SK-N-SH (cell line): ENCODE measurements at regions not wholly inside any gene's neighbourhood (a gene's known extent, or its start where the extent isn't known, plus 50 kb on each side); places are given as distances from the start of the nearest gene placed in this dataset.

Source experiments
- CTCF ChIA-PET: fragments of 300-600, 350-600 bp; formaldehyde crosslinking; extraction: SDS; loops from one replicate; lab custom pipeline; 2021; lab: Yijun Ruan, JAX
- POLR2A ChIA-PET: fragments of 350-600 bp; sonication (Branson Sonifier 250); formaldehyde crosslinking; extraction: SDS; loops from one replicate; lab custom pipeline; 2020; ENCODE audit warnings: antibody characterized with exemption, inconsistent platforms; lab: Yijun Ruan, JAX
- DNase-seq: peaks from one replicate; pipeline ENCODE4 v3.0.0; 2012
- H2AFZ ChIP-seq: fragments of 200-600 bp; sonication (generic); 2 replicates; pipeline ENCODE4 v1.8.1; 2016; ENCODE audit warnings: antibody characterized with exemption, mild to moderate bottlenecking, low read depth
- H3F3A ChIP-seq: fragments of 200-600 bp; sonication (generic); replicated peaks from 2 replicates; pipeline ENCODE3; 2016; ENCODE audit warnings: antibody characterized with exemption, mild to moderate bottlenecking; ENCODE audit not compliant: insufficient read depth
- H3K27ac ChIP-seq, 2 experiments: fragments of 200-500 bp in 1 of 2; fragments of 200-600 bp in 1 of 2; sonication (Bioruptor generic) in 1 of 2; sonication (generic), shearing (Covaris generic) in 1 of 2; 2 replicates each; pipeline versions ENCODE4 v1.5.1 to v1.6.1; 2014 to 2016; ENCODE audit warnings: low read depth in 2 of 2, inconsistent platforms in 1 of 2, low read length in 1 of 2, mild to moderate bottlenecking in 1 of 2, mixed read lengths in 1 of 2
- H3K27me3 ChIP-seq: fragments of 200-600 bp; sonication (generic), shearing (Covaris generic); 2 replicates; pipeline ENCODE4 v1.6.1; 2016; ENCODE audit warnings: mixed run types; ENCODE audit not compliant: insufficient read depth
- H3K36me3 ChIP-seq, 2 experiments: fragments of 200-500 bp in 1 of 2; fragments of 200-600 bp in 1 of 2; sonication (Bioruptor generic) in 1 of 2; sonication (generic) in 1 of 2; replicated peaks in 1 of 2; 2 replicates each; pipeline versions ENCODE3 to v1.5.1; 2014 to 2016; ENCODE audit warnings: low read length in 1 of 2, mild to moderate bottlenecking in 1 of 2; ENCODE audit not compliant: insufficient read depth in 2 of 2, control insufficient read depth in 1 of 2
- H3K4me1 ChIP-seq, 2 experiments: fragments of 200-500 bp in 1 of 2; fragments of 200-600 bp in 1 of 2; sonication (Bioruptor generic) in 1 of 2; sonication (generic), shearing (Covaris generic) in 1 of 2; 2 replicates each; pipeline versions ENCODE4 v1.5.1 to v1.6.1; 2014 to 2016; ENCODE audit warnings: low read depth in 1 of 2, low read length in 1 of 2, mixed run types in 1 of 2; ENCODE audit not compliant: insufficient read depth in 2 of 2, control insufficient read depth in 1 of 2
- H3K4me2 ChIP-seq: fragments of 200-600 bp; sonication (generic), shearing (Covaris generic); 2 replicates; pipeline ENCODE4 v1.6.1; 2017; ENCODE audit warnings: mixed run types
- H3K4me3 ChIP-seq, 2 experiments: fragments of 200-500 bp in 1 of 2; fragments of 200-600 bp in 1 of 2; sonication (Bioruptor generic) in 1 of 2; sonication (generic), shearing (Covaris generic) in 1 of 2; 2 replicates each; pipeline versions ENCODE4 v1.5.1 to v1.8.1; 2014 to 2016; ENCODE audit warnings: low read depth in 2 of 2, inconsistent platforms in 1 of 2, low read length in 1 of 2, mild to moderate bottlenecking in 1 of 2, mixed read lengths in 1 of 2, moderate library complexity in 1 of 2
- H3K79me2 ChIP-seq: fragments of 200-600 bp; sonication (generic); 2 replicates; pipeline ENCODE4 v1.8.1; 2017; ENCODE audit warnings: mild to moderate bottlenecking; ENCODE audit not compliant: insufficient read depth
- H3K9ac ChIP-seq: fragments of 200-600 bp; sonication (generic); 2 replicates; pipeline ENCODE4 v1.6.1; 2017; ENCODE audit warnings: mixed run types
- H3K9me2 ChIP-seq: fragments of 200-600 bp; sonication (generic); 2 replicates; pipeline ENCODE4 v1.6.1; 2017; ENCODE audit warnings: mixed run types
- H3K9me3 ChIP-seq: fragments of 200-600 bp; sonication (generic); 2 replicates; pipeline ENCODE4 v1.6.1; 2017; ENCODE audit warnings: mixed run types, mild to moderate bottlenecking, moderate library complexity
- H4K20me1 ChIP-seq: fragments of 200-600 bp; sonication (generic); 2 replicates; pipeline ENCODE4 v1.6.1; 2017; ENCODE audit warnings: mild to moderate bottlenecking, mixed run types; ENCODE audit not compliant: insufficient read depth
- CTCF ChIP-seq: fragments of 200-600 bp; sonication (generic); IDR thresholded peaks from 2 replicates; pipeline ENCODE4 v1.6.1; 2017; ENCODE audit warnings: antibody characterized with exemption, mild to moderate bottlenecking, moderate library complexity
- EP300 ChIP-seq, 2 experiments: IDR thresholded peaks; 2 replicates each; pipeline versions ENCODE4 v1.4.0 to v1.6.1; 2012; ENCODE audit warnings: borderline replicate concordance in 1 of 2, low read depth in 1 of 2, low read length in 1 of 2
- GATA2 ChIP-seq: sonication (generic); formaldehyde crosslinking; IDR thresholded peaks from 2 replicates; pipeline ENCODE4 v1.5.0; 2020; ENCODE audit warnings: mild to moderate bottlenecking, missing genetic modification reagents
- IRF3 ChIP-seq: fragments of 150-350 bp; IDR thresholded peaks from 2 replicates; pipeline ENCODE4 v1.6.1; 2016; ENCODE audit warnings: mild to moderate bottlenecking, low read depth, low read length
- RAD21 ChIP-seq: IDR thresholded peaks from 2 replicates; pipeline ENCODE4 v1.6.1; 2012; ENCODE audit warnings: mild to moderate bottlenecking, low read length
- RCOR1 ChIP-seq: fragments of 150-350 bp; IDR thresholded peaks from 2 replicates; pipeline ENCODE4 v1.6.1; 2017; ENCODE audit warnings: antibody characterized with exemption, low read length
- RXRA ChIP-seq: IDR thresholded peaks from 2 replicates; pipeline ENCODE4 v1.4.0; 2012; ENCODE audit warnings: low read depth, mild to moderate bottlenecking, borderline replicate concordance
- SIN3A ChIP-seq: IDR thresholded peaks from 2 replicates; pipeline ENCODE4 v1.6.1; 2012; ENCODE audit warnings: low read depth, mild to moderate bottlenecking, low read length, moderate library complexity, borderline replicate concordance
- SMC3 ChIP-seq: IDR thresholded peaks from 2 replicates; pipeline ENCODE4 v1.6.1; 2012; ENCODE audit warnings: low read depth, low read length, improper control_type of control experiment
- TCF12 ChIP-seq: IDR thresholded peaks from 2 replicates; pipeline ENCODE4 v1.4.0; 2012
- WGBS: methylation state at CpG from one replicate; pipeline ENCODE4 v1.1.6; 2017; ENCODE audit warnings: low lambda C conversion rate; 5-methylcytosine and 5-hydroxymethylcytosine counted together

GRCh38 chr15:59751552-59752413, 62.7 kb upstream of the BNIP2 start (continued):
- TF ChIP-seq CTCF (peak; percentile 27; the same call in 1 of the 2 replicates), RCOR1 (no peak), EP300 (IDR thresholded peaks at IDR 0.05; ENCODE audit: borderline replicate concordance in 1 of 2, low read depth in 1 of 2, low read length in 1 of 2) (no peak), RXRA (no peak)

- H2AFZ ChIP-seq, result no peak overlapping the region
- H3K36me3 ChIP-seq, result no peaks in the 10 kb centered on the region
- ChIA-PET POLR2A (no interaction called here), CTCF (interaction anchor here (1.0 kb wide), 1 partner anchor 22 kb away, joined by 3 read pairs; no protein-coding TSS in a partner anchor)
- no peaks in the 10 kb centered on the region for H3K9me2 ChIP-seq
- H3K27ac ChIP-seq, result no peak overlapping the region
- no peak overlapping the region for H3K4me3 ChIP-seq
- no peaks in the 10 kb centered on the region for H4K20me1 ChIP-seq
- H3K9me3 ChIP-seq, result no peaks in the 10 kb centered on the region
- TF ChIP-seq SIN3A (no peak), IRF3 (no peak), TCF12 (no peak)
- no peak overlapping the region for H3K9ac ChIP-seq
- H3K27me3 ChIP-seq, result peaks cover 6% of the 10 kb centered on the region; the same call in 1 of the 2 replicates
- H3K79me2 ChIP-seq, result no peaks in the 10 kb centered on the region
- WGBS, result 5% methylated on average over 5 of the region's 8 CpGs
- DNase-seq, result no peak
- H3K4me1 ChIP-seq, result no peaks in the 10 kb centered on the region; a peak in 1 of 4 replicates
- no peak overlapping the region for H3K4me2 ChIP-seq
- H3F3A ChIP-seq, result no peaks in the 10 kb centered on the region
Measured at GRCh38 chr15:59746777-59747176, 57.7 kb upstream of the BNIP2 start.

- 22% methylated on average over 12 of the region's 12 CpGs for WGBS
- Histone ChIP-seq H4K20me1 (no peaks in the 10 kb centered on the region), H3K27ac (no peak overlapping the region), H3K4me1 (no peaks in the 10 kb centered on the region; a peak in 1 of 4 replicates), H3K9me3 (no peaks in the 10 kb centered on the region), H3F3A (no peaks in the 10 kb centered on the region), H3K27me3 (no peaks in the 10 kb centered on the region; the same call in 1 of the 2 replicates), H3K9ac (no peak overlapping the region), H3K4me3 (no peak overlapping the region)
- peak; percentile 52 for DNase-seq
- CTCF ChIA-PET, result interaction anchor here (0.7 to 4.8 kb wide), 13 partner anchors 10 to 585 kb away, joined by 3 to 27 read pairs (median 4); no protein-coding TSS in a partner anchor
- TF ChIP-seq RAD21, result peak; percentile 73
- TF ChIP-seq SMC3, result peak; percentile 35; the same call in 1 of the 2 replicates
- TF ChIP-seq GATA2, result no peak
- TF ChIP-seq, all 33 proteins: peak for 2
- POLR2A ChIA-PET, result no interaction called here
- H3K4me2 ChIP-seq, result no peak overlapping the region
- no peaks in the 10 kb centered on the region for H3K36me3 ChIP-seq
- no peak overlapping the region for H2AFZ ChIP-seq
- no peaks in the 10 kb centered on the region for H3K9me2 ChIP-seq
- H3K79me2 ChIP-seq, result no peaks in the 10 kb centered on the region
Measured at GRCh38 chr15:59741274-59741906, 52.3 kb upstream of the BNIP2 start.
